MM.1S (cell line): ENCODE measurements at regions not wholly inside any gene's neighbourhood (a gene's known extent, or its start where the extent isn't known, plus 50 kb on each side); places are given as distances from the start of the nearest gene placed in this dataset.

ENCODE experiments used
- DNase-seq: peaks from one replicate; pipeline ENCODE4 v3.0.0-alpha.2; 2015
- H2AFZ ChIP-seq: fragments of 300-600 bp; sonication (generic); 2 replicates; pipeline ENCODE4 v1.6.0; 2016; ENCODE audit warnings: antibody characterized with exemption, low read length
- H3F3A ChIP-seq: fragments of 300-600 bp; sonication (generic); 2 replicates; pipeline ENCODE4 v1.6.1; 2016; ENCODE audit warnings: mild to moderate bottlenecking, antibody characterized with exemption, low read length, moderate library complexity, mixed read lengths; ENCODE audit not compliant: insufficient read depth
- H3K27ac ChIP-seq: fragments of 300-600 bp; sonication (generic); 2 replicates; pipeline ENCODE4 v1.5.1; 2016; ENCODE audit warnings: mild to moderate bottlenecking, low read length
- H3K27me3 ChIP-seq: fragments of 300-600 bp; sonication (generic); replicated peaks from 2 replicates; pipeline ENCODE4 v1.6.0; 2016; ENCODE audit warnings: low read length; ENCODE audit not compliant: insufficient read depth
- H3K36me3 ChIP-seq: fragments of 300-600 bp; sonication (generic); replicated peaks from 2 replicates; pipeline ENCODE4 v1.6.1; 2016; ENCODE audit warnings: mild to moderate bottlenecking, low read length, mixed read lengths; ENCODE audit not compliant: insufficient read depth
- H3K4me1 ChIP-seq: fragments of 300-600 bp; sonication (generic); 2 replicates; pipeline ENCODE4 v1.6.1; 2016; ENCODE audit warnings: low read length, mixed read lengths
- H3K4me2 ChIP-seq: fragments of 300-600 bp; sonication (generic); 2 replicates; pipeline ENCODE4 v1.6.0; 2016; ENCODE audit warnings: low read depth, low read length
- H3K4me3 ChIP-seq: fragments of 300-600 bp; sonication (generic); 2 replicates; pipeline ENCODE4 v1.5.1; 2016; ENCODE audit warnings: low read length, mixed read lengths
- H3K79me2 ChIP-seq: fragments of 300-600 bp; sonication (generic); 2 replicates; pipeline ENCODE4 v1.6.1; 2016; ENCODE audit warnings: mixed run types, low read length, mixed read lengths
- H3K9ac ChIP-seq: fragments of 300-600 bp; sonication (generic); 2 replicates; pipeline ENCODE4 v1.6.1; 2016; ENCODE audit warnings: low read length, mixed read lengths
- H3K9me2 ChIP-seq: fragments of 300-600 bp; sonication (generic); replicated peaks from 2 replicates; pipeline ENCODE4 v1.6.1; 2016; ENCODE audit warnings: mild to moderate bottlenecking, low read length, mixed read lengths; ENCODE audit not compliant: insufficient read depth
- H3K9me3 ChIP-seq: fragments of 300-600 bp; sonication (generic); replicated peaks from 2 replicates; pipeline ENCODE4 v1.6.1; 2016; ENCODE audit warnings: mild to moderate bottlenecking, low read length, mixed read lengths; ENCODE audit not compliant: insufficient read depth
- H4K20me1 ChIP-seq: fragments of 300-600 bp; sonication (generic); 2 replicates; pipeline ENCODE4 v1.6.1; 2016; ENCODE audit warnings: mild to moderate bottlenecking, low read length, moderate library complexity, mixed read lengths; ENCODE audit not compliant: insufficient read depth
- EZH2 ChIP-seq: fragments of 300-600 bp; sonication (generic); optimal IDR thresholded peaks from 2 replicates; pipeline ENCODE3; 2017; ENCODE audit warnings: low read depth, mild to moderate bottlenecking, antibody characterized with exemption, low read length, mixed read lengths
- EZH2phosphoT487 ChIP-seq: fragments of 300-600 bp; sonication (generic); IDR thresholded peaks from 2 replicates; pipeline ENCODE4 v1.6.1; 2018; ENCODE audit warnings: antibody characterized with exemption, low read length
- TF ChIP-seq, protein P1 (sequence below): fragments of 300-600 bp; sonication (generic); IDR thresholded peaks from 2 replicates; pipeline ENCODE4 v1.5.1; 2016; ENCODE audit warnings: antibody characterized with exemption, low read length, mixed read lengths

DNA sequence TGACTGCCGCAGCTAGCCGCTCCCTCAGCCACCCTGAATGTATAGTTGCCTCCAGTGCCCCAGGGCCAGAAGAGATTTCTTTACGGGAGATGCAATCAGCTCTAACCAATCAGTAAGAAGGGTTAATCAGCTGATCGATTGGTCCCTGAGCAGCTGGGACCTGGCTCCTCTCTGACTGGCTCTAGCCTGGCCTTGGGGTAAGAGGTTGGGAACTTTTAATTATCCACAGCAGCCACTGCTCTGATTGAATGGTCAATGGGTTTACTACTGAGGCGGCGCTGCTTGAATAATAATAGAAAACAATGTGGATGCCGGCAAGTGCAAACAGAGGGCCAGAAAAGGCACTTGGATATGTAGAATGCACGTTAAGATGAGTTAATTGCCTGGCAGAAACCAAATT lies 99.8 kb downstream of the TFAP2A start:
- H3K79me2 ChIP-seq, result no peaks in the 10 kb centered on the region
- no peak for DNase-seq
- H3K9me3 ChIP-seq, result no peaks in the 10 kb centered on the region
- H3K27ac ChIP-seq, result no peak overlapping the region
- no peak overlapping the region for H2AFZ ChIP-seq
- no peak overlapping the region for H3K9ac ChIP-seq
- H3K4me2 ChIP-seq, result no peak overlapping the region
- H4K20me1 ChIP-seq, result no peaks in the 10 kb centered on the region
- no peaks in the 10 kb centered on the region for H3F3A ChIP-seq
- H3K36me3 ChIP-seq, result no peaks in the 10 kb centered on the region
- TF ChIP-seq, protein P1, sequence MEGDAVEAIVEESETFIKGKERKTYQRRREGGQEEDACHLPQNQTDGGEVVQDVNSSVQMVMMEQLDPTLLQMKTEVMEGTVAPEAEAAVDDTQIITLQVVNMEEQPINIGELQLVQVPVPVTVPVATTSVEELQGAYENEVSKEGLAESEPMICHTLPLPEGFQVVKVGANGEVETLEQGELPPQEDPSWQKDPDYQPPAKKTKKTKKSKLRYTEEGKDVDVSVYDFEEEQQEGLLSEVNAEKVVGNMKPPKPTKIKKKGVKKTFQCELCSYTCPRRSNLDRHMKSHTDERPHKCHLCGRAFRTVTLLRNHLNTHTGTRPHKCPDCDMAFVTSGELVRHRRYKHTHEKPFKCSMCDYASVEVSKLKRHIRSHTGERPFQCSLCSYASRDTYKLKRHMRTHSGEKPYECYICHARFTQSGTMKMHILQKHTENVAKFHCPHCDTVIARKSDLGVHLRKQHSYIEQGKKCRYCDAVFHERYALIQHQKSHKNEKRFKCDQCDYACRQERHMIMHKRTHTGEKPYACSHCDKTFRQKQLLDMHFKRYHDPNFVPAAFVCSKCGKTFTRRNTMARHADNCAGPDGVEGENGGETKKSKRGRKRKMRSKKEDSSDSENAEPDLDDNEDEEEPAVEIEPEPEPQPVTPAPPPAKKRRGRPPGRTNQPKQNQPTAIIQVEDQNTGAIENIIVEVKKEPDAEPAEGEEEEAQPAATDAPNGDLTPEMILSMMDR, result no peak
- TF ChIP-seq EZH2phosphoT487 (no peak), EZH2 (no peak)
- H3K9me2 ChIP-seq, result no peaks in the 10 kb centered on the region
- H3K27me3 ChIP-seq, result no peaks in the 10 kb centered on the region
- H3K4me3 ChIP-seq, result no peak overlapping the region
- H3K4me1 ChIP-seq, result peaks cover 4% of the 10 kb centered on the region; the same call in 1 of the 2 replicates

GRCh38 chr6:10314163-10314955 lies 100.5 kb downstream of the TFAP2A start:
- H3K9me3 ChIP-seq, result no peaks in the 10 kb centered on the region
- DNase-seq, result no peak
- H3K27ac ChIP-seq, result no peak overlapping the region
- no peak overlapping the region for H3K4me2 ChIP-seq
- no peaks in the 10 kb centered on the region for H3K9me2 ChIP-seq
- TF ChIP-seq EZH2phosphoT487, result no peak
- no peak for TF ChIP-seq EZH2
- TF ChIP-seq, protein P1, result no peak
- H3K9ac ChIP-seq, result no peak overlapping the region
- no peaks in the 10 kb centered on the region for H4K20me1 ChIP-seq
- no peaks in the 10 kb centered on the region for H3K27me3 ChIP-seq
- H3F3A ChIP-seq, result no peaks in the 10 kb centered on the region
- no peaks in the 10 kb centered on the region for H3K36me3 ChIP-seq
- peaks cover 7% of the 10 kb centered on the region; the same call in 1 of the 2 replicates for H3K4me1 ChIP-seq
- no peaks in the 10 kb centered on the region for H3K79me2 ChIP-seq
- no peak overlapping the region for H3K4me3 ChIP-seq
- H2AFZ ChIP-seq, result no peak overlapping the region

GRCh38 chr6:10313799-10314162 lies 101.1 kb downstream of the TFAP2A start:
- Histone ChIP-seq H3F3A (no peaks in the 10 kb centered on the region), H3K27me3 (no peaks in the 10 kb centered on the region), H3K36me3 (no peaks in the 10 kb centered on the region), H3K9me3 (no peaks in the 10 kb centered on the region), H3K79me2 (no peaks in the 10 kb centered on the region), H3K9ac (no peak overlapping the region), H3K4me1 (peaks cover 13% of the 10 kb centered on the region; the same call in 1 of the 2 replicates), H2AFZ (no peak overlapping the region), H3K4me3 (no peak overlapping the region), H3K4me2 (no peak overlapping the region), H3K9me2 (no peaks in the 10 kb centered on the region), H4K20me1 (no peaks in the 10 kb centered on the region), H3K27ac (no peak overlapping the region)
- TF ChIP-seq EZH2 (no peak), EZH2phosphoT487 (no peak)
- TF ChIP-seq, protein P1, result no peak
- no peak for DNase-seq
